H9 (cell line): ENCODE measurements at regions not wholly inside any gene's neighbourhood (a gene's known extent, or its start where the extent isn't known, plus 50 kb on each side); places are given as distances from the start of the nearest gene placed in this dataset.

ENCODE experiments used
- DNase-seq: peaks from one replicate; pipeline ENCODE4 v3.0.0-alpha.2; 2017
- H2AFZ ChIP-seq: one replicate; pipeline ENCODE4 v1.6.1; 2013; ENCODE audit warnings: mild to moderate bottlenecking, low read length, control low read depth, moderate library complexity
- H2AK5ac ChIP-seq: 2 replicates; pipeline ENCODE4 v1.6.1; 2013; ENCODE audit warnings: low read length, control low read depth, mixed read lengths; ENCODE audit not compliant: insufficient read length
- H2BK120ac ChIP-seq: one replicate; pipeline ENCODE4 v1.6.1; 2013; ENCODE audit warnings: low read depth, mild to moderate bottlenecking, low read length, control low read depth, inconsistent platforms; ENCODE audit not compliant: poor library complexity, severe bottlenecking
- H2BK12ac ChIP-seq: 2 replicates; pipeline ENCODE4 v1.6.1; 2013; ENCODE audit warnings: low read length, control low read depth, mixed read lengths, low read depth; ENCODE audit not compliant: insufficient read length
- H2BK15ac ChIP-seq: 2 replicates; pipeline ENCODE4 v1.6.1; 2013; ENCODE audit warnings: low read depth, low read length, control low read depth
- H2BK20ac ChIP-seq: one replicate; pipeline ENCODE4 v1.6.1; 2013; ENCODE audit warnings: low read depth, mild to moderate bottlenecking, low read length, control low read depth, inconsistent platforms; ENCODE audit not compliant: poor library complexity, severe bottlenecking
- H2BK5ac ChIP-seq: 2 replicates; pipeline ENCODE4 v1.6.1; 2013; ENCODE audit warnings: low read length, control low read depth, mixed read lengths; ENCODE audit not compliant: insufficient read length
- H3K14ac ChIP-seq: 2 replicates; pipeline ENCODE4 v1.6.1; 2013; ENCODE audit warnings: low read length, control low read depth; ENCODE audit not compliant: insufficient read depth
- H3K18ac ChIP-seq: 2 replicates; pipeline ENCODE4 v1.6.1; 2013; ENCODE audit warnings: low read depth, mild to moderate bottlenecking, mixed read lengths, low read length, control low read depth; ENCODE audit not compliant: insufficient read length
- H3K23ac ChIP-seq: 2 replicates; pipeline ENCODE4 v1.6.1; 2013; ENCODE audit warnings: low read length, control low read depth, mixed read lengths, low read depth; ENCODE audit not compliant: insufficient read length
- H3K23me2 ChIP-seq: 2 replicates; pipeline ENCODE4 v1.6.1; 2013; ENCODE audit warnings: low read depth, mild to moderate bottlenecking, mixed read lengths, low read length, control low read depth; ENCODE audit not compliant: insufficient read length, poor library complexity, severe bottlenecking
- H3K27ac ChIP-seq: 2 replicates; pipeline ENCODE4 v1.5.1; 2013; ENCODE audit warnings: low read length, control low read depth, mixed read lengths, low read depth; ENCODE audit not compliant: insufficient read length
- H3K27me3 ChIP-seq: 2 replicates; pipeline ENCODE4 v1.6.1; 2013; ENCODE audit warnings: low read length, control low read depth, inconsistent platforms; ENCODE audit not compliant: insufficient read depth
- H3K4ac ChIP-seq: 2 replicates; pipeline ENCODE4 v1.6.1; 2013; ENCODE audit warnings: low read depth, mild to moderate bottlenecking, control low read depth, inconsistent platforms, low read length, moderate library complexity
- H3K4me1 ChIP-seq: 2 replicates; pipeline ENCODE4 v1.6.1; 2013; ENCODE audit warnings: low read length, control low read depth, inconsistent platforms; ENCODE audit not compliant: insufficient read depth
- H3K4me2 ChIP-seq: 2 replicates; pipeline ENCODE4 v1.6.1; 2013; ENCODE audit warnings: low read length, control low read depth, mixed read lengths; ENCODE audit not compliant: insufficient read length, insufficient read depth
- H3K56ac ChIP-seq: 2 replicates; pipeline ENCODE4 v1.6.1; 2013; ENCODE audit warnings: low read depth, mild to moderate bottlenecking, mixed read lengths, low read length, control low read depth; ENCODE audit not compliant: insufficient read length
- H3K79me1 ChIP-seq: 2 replicates; pipeline ENCODE4 v1.6.1; 2013; ENCODE audit warnings: low read depth, mild to moderate bottlenecking, moderate library complexity, low read length, control low read depth, inconsistent platforms; ENCODE audit not compliant: insufficient read depth, poor library complexity, severe bottlenecking
- H3K79me2 ChIP-seq: 2 replicates; pipeline ENCODE4 v1.6.1; 2013; ENCODE audit warnings: low read length, control low read depth, inconsistent platforms; ENCODE audit not compliant: insufficient read depth
- H3K9ac ChIP-seq: 2 replicates; pipeline ENCODE4 v1.6.1; 2013; ENCODE audit warnings: low read length, control low read depth, mixed read lengths; ENCODE audit not compliant: insufficient read length; ENCODE audit errors: extremely low read depth
- H3K9me3 ChIP-seq: one replicate; pipeline ENCODE4 v1.6.1; 2013; ENCODE audit warnings: low read depth, low read length, inconsistent platforms; ENCODE audit not compliant: control insufficient read depth
- H3T11ph ChIP-seq: one replicate; pipeline ENCODE4 v1.6.1; 2013; ENCODE audit warnings: mild to moderate bottlenecking, low read length, control low read depth, inconsistent platforms
- H4K20me1 ChIP-seq: one replicate; pipeline ENCODE4 v1.6.1; 2013; ENCODE audit not compliant: control insufficient read depth, insufficient read length, insufficient read depth
- H4K5ac ChIP-seq: 2 replicates; pipeline ENCODE4 v1.6.1; 2013; ENCODE audit warnings: low read depth, mild to moderate bottlenecking, mixed read lengths, low read length, control low read depth; ENCODE audit not compliant: insufficient read length
- H4K8ac ChIP-seq: replicated peaks from 2 replicates; pipeline ENCODE4 v1.6.1; 2013; ENCODE audit warnings: low read length, control low read depth, mixed read lengths, low read depth; ENCODE audit not compliant: insufficient read length
- H4K91ac ChIP-seq: 2 replicates; pipeline ENCODE4 v1.6.1; 2013; ENCODE audit warnings: low read depth, mild to moderate bottlenecking, moderate library complexity, mixed read lengths, low read length, control low read depth; ENCODE audit not compliant: insufficient read length
- H3K27ac Mint-ChIP-seq, 3 experiments: 2 replicates in 2 of 3; 3 replicates in 1 of 3; pipeline ENCODE4 v1.8.0; 2020 to 2021; ENCODE audit warnings: mixed read lengths in 3 of 3, mild to moderate bottlenecking in 1 of 3, moderate library complexity in 1 of 3
- H3K27me3 Mint-ChIP-seq: 2 replicates; pipeline ENCODE4 v1.8.0; 2021; ENCODE audit warnings: low read depth, mild to moderate bottlenecking, moderate library complexity, mixed read lengths
- H3K36me3 Mint-ChIP-seq, 3 experiments: 2 replicates in 2 of 3; 3 replicates in 1 of 3; pipeline ENCODE4 v1.8.0; 2020 to 2021; ENCODE audit warnings: low read depth in 3 of 3, mixed read lengths in 3 of 3; ENCODE audit not compliant: insufficient read depth in 1 of 3
- H3K4me1 Mint-ChIP-seq, 2 experiments: 2 replicates each; pipeline ENCODE4 v1.8.0; 2020; ENCODE audit warnings: mixed read lengths in 2 of 2
- H3K4me3 Mint-ChIP-seq, 2 experiments: 2 replicates in 1 of 2; 3 replicates in 1 of 2; pipeline ENCODE4 v1.8.0; 2020 to 2021; ENCODE audit warnings: mild to moderate bottlenecking in 2 of 2, mixed read lengths in 2 of 2, moderate library complexity in 1 of 2
- H3K9me3 Mint-ChIP-seq, 2 experiments: 2 replicates in 1 of 2; 3 replicates in 1 of 2; pipeline ENCODE4 v1.8.0; 2020; ENCODE audit warnings: mild to moderate bottlenecking in 2 of 2, mixed read lengths in 2 of 2, moderate library complexity in 1 of 2
- CTCF ChIP-seq: fragments of 200-600 bp; sonication (generic); conservative IDR thresholded peaks from 3 replicates; pipeline ENCODE4 v1.8.0; 2021; ENCODE audit warnings: antibody characterized with exemption, mild to moderate bottlenecking
- WGBS: extraction: QIAGEN DNeasy Blood & Tissue Kit; methylation state at CpG from one replicate; pipeline ENCODE4 v1.1.7; 2013; ENCODE audit warnings: missing lambda C conversion rate, low lambda C conversion rate, mixed read lengths; ENCODE audit not compliant: insufficient read length; ENCODE audit errors: extremely low coverage; 5-methylcytosine and 5-hydroxymethylcytosine counted together

GRCh38 chr3:165920984-165921383, 83.8 kb upstream of the BCHE start:
- H3K27ac Mint-ChIP-seq = peak overlapping the region in 2 of 3 experiments; percentile 21 to 53; a peak in 4 of 7 replicates

More at GRCh38 chr3:165920984-165921383, 83.8 kb upstream of the BCHE start:
- H3K23ac ChIP-seq = no peak overlapping the region
- no peak overlapping the region for H3K14ac ChIP-seq
- no peak overlapping the region for H3K4ac ChIP-seq
- no peak overlapping the region for H2BK12ac ChIP-seq
- no peaks in the 10 kb centered on the region for H3K27me3 ChIP-seq
- H3K18ac ChIP-seq = no peak overlapping the region
- H3K4me1 ChIP-seq = no peaks in the 10 kb centered on the region
- no peak overlapping the region for H3K4me2 ChIP-seq
- H2BK15ac ChIP-seq = no peak overlapping the region
- no peak for DNase-seq
- no peak overlapping the region for H4K5ac ChIP-seq
- no peaks in the 10 kb centered on the region for H3K23me2 ChIP-seq
- no peaks in the 10 kb centered on the region for H3K79me1 ChIP-seq
- H3K9ac ChIP-seq = no peak overlapping the region
- no peaks in the 10 kb centered on the region for H3K79me2 ChIP-seq
- H2BK120ac ChIP-seq = no peak overlapping the region
- peaks cover 0 to 14% of the 10 kb centered on the region in 2 experiments; a peak in 2 of 5 replicates for H3K9me3 Mint-ChIP-seq
- no peak overlapping the region for H3K56ac ChIP-seq
- no peaks in the 10 kb centered on the region for H4K20me1 ChIP-seq
- peaks cover 3 to 6% of the 10 kb centered on the region in 2 experiments; a peak in 3 of 4 replicates for H3K4me1 Mint-ChIP-seq
- no peak overlapping the region for H3K4me3 Mint-ChIP-seq
- WGBS = no CpG with 5 or more reads among the region's 5 CpGs
- no peaks in the 10 kb centered on the region for H3K27me3 Mint-ChIP-seq
- no peak overlapping the region for H4K91ac ChIP-seq
- H3T11ph ChIP-seq = no peak overlapping the region
- no peak overlapping the region for H2AFZ ChIP-seq
- TF ChIP-seq CTCF = no peak
- H3K9me3 ChIP-seq = no peaks in the 10 kb centered on the region
- no peak overlapping the region for H4K8ac ChIP-seq
- no peak overlapping the region for H2BK20ac ChIP-seq
- no peak overlapping the region for H2BK5ac ChIP-seq
- H3K36me3 Mint-ChIP-seq = peaks cover 0 to 4% (median 3%) of the 10 kb centered on the region in 3 experiments; a peak in 4 of 7 replicates
- no peak overlapping the region for H3K27ac ChIP-seq
- no peak overlapping the region for H2AK5ac ChIP-seq
